ENCODE measurements at regions not wholly inside any gene's neighbourhood (a gene's known extent, or its start where the extent isn't known, plus 50 kb on each side); places are given as distances from the start of the nearest gene placed in this dataset.

DNA sequence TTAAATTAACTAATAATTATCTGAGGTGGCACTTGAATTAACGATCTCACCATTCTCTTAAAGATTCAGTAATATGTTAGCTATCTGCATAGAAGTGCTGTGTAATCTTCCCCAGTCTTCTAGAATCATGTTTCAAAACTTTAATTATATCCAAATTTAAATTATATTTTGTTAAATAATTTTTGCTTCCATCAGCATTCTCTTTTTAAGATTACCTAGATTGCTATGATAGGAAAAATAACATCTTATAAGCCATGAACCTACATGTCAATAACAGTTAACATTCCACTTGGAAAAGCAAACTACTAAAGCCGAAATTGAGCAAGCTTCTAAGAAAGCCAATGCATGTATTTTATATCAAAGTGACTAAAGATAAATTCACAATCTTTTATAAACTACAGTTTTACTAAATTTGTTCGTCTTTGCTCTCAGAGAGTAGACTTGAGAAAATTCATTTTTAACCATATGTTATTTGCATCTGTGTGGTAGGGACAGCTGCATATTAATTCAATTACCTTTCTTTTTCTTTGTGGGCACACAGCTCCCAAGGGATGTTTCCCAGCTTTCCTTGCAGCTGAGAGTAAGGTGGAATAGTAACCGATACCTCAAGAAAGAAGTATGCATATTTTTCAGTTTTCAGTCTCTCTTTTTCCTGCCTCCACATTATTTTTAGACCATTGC, 105.4 kb upstream of the ABCB5 start:
- H3K4me1 Mint-ChIP-seq = peaks cover 18% of the 10 kb centered on the region

DNA sequence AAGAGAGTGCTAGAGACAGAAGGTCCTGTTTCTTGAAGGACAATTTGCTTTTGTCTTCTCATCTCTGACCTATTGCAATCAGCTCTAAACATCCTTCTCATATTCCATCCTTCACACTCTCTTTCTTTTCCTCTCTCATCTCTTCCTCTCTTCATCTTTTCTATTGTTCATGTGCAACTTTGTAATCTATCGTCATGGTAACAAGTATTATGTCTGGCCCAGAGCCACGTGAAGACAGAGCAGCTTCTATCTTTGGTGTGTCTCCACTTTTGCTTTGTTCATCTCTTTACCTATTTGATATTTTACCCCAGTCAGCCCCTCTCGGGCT, 104.9 kb upstream of the ABCB5 start:
- DNase-seq (ENCODE audit: low spot score in 2 of 2, unreplicated experiment in 2 of 2) = no peak
- peaks cover 18% of the 10 kb centered on the region for H3K4me1 Mint-ChIP-seq
- H3K27ac Mint-ChIP-seq = no peak overlapping the region
- H3K27me3 Mint-ChIP-seq (ENCODE audit: low read depth) = peaks cover 66% of the 10 kb centered on the region
- no peaks in the 10 kb centered on the region for H3K36me3 Mint-ChIP-seq
- H3K4me3 Mint-ChIP-seq = no peak overlapping the region
- TF ChIP-seq, protein P1, sequence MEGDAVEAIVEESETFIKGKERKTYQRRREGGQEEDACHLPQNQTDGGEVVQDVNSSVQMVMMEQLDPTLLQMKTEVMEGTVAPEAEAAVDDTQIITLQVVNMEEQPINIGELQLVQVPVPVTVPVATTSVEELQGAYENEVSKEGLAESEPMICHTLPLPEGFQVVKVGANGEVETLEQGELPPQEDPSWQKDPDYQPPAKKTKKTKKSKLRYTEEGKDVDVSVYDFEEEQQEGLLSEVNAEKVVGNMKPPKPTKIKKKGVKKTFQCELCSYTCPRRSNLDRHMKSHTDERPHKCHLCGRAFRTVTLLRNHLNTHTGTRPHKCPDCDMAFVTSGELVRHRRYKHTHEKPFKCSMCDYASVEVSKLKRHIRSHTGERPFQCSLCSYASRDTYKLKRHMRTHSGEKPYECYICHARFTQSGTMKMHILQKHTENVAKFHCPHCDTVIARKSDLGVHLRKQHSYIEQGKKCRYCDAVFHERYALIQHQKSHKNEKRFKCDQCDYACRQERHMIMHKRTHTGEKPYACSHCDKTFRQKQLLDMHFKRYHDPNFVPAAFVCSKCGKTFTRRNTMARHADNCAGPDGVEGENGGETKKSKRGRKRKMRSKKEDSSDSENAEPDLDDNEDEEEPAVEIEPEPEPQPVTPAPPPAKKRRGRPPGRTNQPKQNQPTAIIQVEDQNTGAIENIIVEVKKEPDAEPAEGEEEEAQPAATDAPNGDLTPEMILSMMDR (IDR thresholded peaks at IDR 0.05; ENCODE audit: unreplicated experiment) = no peak
- H3K9me3 Mint-ChIP-seq = no peaks in the 10 kb centered on the region

More for the DNA sequence above, 105.4 kb upstream of the ABCB5 start:
- no peak for DNase-seq (ENCODE audit: low spot score in 2 of 2, unreplicated experiment in 2 of 2)
- TF ChIP-seq, protein P1 (IDR thresholded peaks at IDR 0.05; ENCODE audit: unreplicated experiment) = no peak
- H3K27ac Mint-ChIP-seq = no peak overlapping the region
- no peaks in the 10 kb centered on the region for H3K36me3 Mint-ChIP-seq
- peaks cover 64% of the 10 kb centered on the region for H3K27me3 Mint-ChIP-seq (ENCODE audit: low read depth)
- H3K9me3 Mint-ChIP-seq = no peaks in the 10 kb centered on the region
- H3K4me3 Mint-ChIP-seq = no peak overlapping the region

DNA sequence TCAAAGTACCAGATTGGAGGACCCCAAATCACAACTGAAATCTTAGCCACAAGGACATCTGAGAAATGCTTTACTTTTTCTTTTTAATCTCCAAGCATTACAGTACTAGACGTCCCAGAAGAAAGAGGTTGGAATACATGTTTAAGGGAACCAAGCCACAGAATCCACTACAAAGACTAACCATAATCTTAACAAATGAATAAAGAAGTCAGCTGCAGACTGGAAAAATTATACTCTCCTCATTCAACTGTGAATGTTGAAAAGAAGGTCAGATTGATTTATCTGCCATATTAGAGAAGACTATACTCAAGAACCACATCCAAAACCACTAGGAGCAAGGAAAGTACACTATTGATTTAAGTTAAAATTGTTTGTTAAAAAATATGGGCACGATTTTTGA, 102.1 kb upstream of the ABCB5 start:
- Mint-ChIP-seq H3K9me3 (no peaks in the 10 kb centered on the region), H3K27me3 (ENCODE audit: low read depth) (peaks cover 51% of the 10 kb centered on the region), H3K36me3 (no peaks in the 10 kb centered on the region), H3K4me1 (peaks cover 18% of the 10 kb centered on the region), H3K4me3 (no peak overlapping the region), H3K27ac (no peak overlapping the region)
- no peak for DNase-seq (ENCODE audit: low spot score in 2 of 2, unreplicated experiment in 2 of 2)
- TF ChIP-seq, protein P1 (IDR thresholded peaks at IDR 0.05; ENCODE audit: unreplicated experiment) = no peak

DNA sequence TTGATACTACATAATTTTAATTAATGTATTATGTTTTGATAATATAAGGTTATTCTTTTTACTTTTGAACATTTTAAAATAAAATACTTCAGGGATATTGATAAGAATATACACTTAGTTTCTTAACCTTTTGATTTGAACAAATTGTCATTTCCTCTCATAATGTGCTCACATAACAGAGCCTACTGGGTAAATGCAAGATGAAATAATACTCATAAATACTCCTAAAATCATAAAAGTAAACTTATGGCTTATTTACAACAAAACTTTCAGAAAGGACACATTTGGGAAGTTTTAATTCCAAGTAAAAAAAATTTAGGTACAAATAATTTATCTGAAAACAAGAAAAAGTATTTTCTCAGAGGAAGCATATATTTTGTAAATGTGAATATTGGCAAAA, 101.6 kb upstream of the ABCB5 start:
- peaks cover 45% of the 10 kb centered on the region for H3K27me3 Mint-ChIP-seq (ENCODE audit: low read depth)

DNA sequence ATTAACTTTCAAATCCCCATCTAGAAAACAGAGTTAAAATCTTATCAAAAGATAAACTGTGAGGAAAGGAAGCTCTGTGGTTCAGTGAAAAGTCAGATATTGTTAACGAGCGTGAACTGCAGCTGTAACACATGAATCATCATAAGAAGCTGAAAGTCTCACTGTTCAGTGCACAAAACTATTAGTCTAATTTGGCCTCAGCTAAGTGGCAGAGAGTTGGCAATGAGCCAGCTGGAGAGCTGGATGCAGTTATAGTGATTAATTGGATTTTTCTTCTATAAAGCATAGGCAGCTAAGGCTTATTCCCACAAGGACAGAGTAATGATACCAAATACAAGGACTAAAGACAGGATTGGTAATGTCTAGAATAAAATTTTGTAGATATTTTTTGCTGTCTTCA, 101.1 kb upstream of the ABCB5 start:
- peaks cover 41% of the 10 kb centered on the region for H3K27me3 Mint-ChIP-seq (ENCODE audit: low read depth)
- H3K36me3 Mint-ChIP-seq = no peaks in the 10 kb centered on the region
- H3K27ac Mint-ChIP-seq = no peak overlapping the region
- H3K4me1 Mint-ChIP-seq = peaks cover 18% of the 10 kb centered on the region
- peak; percentile 57 to 76 for DNase-seq (ENCODE audit: low spot score in 2 of 2, unreplicated experiment in 2 of 2)
- TF ChIP-seq, protein P1 (IDR thresholded peaks at IDR 0.05; ENCODE audit: unreplicated experiment) = no peak
- no peaks in the 10 kb centered on the region for H3K9me3 Mint-ChIP-seq
- H3K4me3 Mint-ChIP-seq = no peak overlapping the region

More for the DNA sequence above, 101.6 kb upstream of the ABCB5 start:
- no peaks in the 10 kb centered on the region for H3K36me3 Mint-ChIP-seq
- no peak for DNase-seq (ENCODE audit: low spot score in 2 of 2, unreplicated experiment in 2 of 2)
- TF ChIP-seq, protein P1 (IDR thresholded peaks at IDR 0.05; ENCODE audit: unreplicated experiment) = no peak
- H3K4me1 Mint-ChIP-seq = peaks cover 18% of the 10 kb centered on the region
- H3K27ac Mint-ChIP-seq = no peak overlapping the region
- no peak overlapping the region for H3K4me3 Mint-ChIP-seq
- H3K9me3 Mint-ChIP-seq = no peaks in the 10 kb centered on the region

DNA sequence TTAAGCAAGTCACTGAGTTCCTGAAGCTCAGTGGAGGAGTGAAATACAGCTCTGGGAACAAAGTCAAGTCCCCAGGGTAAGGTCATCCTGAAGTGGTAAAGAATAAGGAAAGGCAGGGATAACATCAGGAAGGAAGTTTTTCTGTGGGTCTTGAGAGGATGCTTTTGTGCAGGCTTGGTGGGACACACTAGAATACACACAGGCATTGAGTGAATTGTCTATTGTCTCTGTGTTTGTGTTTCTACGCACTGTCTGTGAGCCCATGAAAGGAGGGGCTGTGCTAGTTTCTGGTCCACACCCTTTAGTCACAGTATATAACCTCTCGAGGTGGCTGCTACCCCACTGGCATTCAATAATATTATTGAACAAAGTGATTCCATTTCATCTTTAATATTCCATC, 95.8 kb upstream of the ABCB5 start:
- no peak for DNase-seq (ENCODE audit: low spot score in 2 of 2, unreplicated experiment in 2 of 2)
- Mint-ChIP-seq H3K4me1 (peaks cover 7% of the 10 kb centered on the region), H3K4me3 (no peak overlapping the region), H3K36me3 (no peaks in the 10 kb centered on the region), H3K27ac (no peak overlapping the region), H3K27me3 (ENCODE audit: low read depth) (peaks cover 7% of the 10 kb centered on the region), H3K9me3 (peaks cover 22% of the 10 kb centered on the region)
- TF ChIP-seq, protein P1 (IDR thresholded peaks at IDR 0.05; ENCODE audit: unreplicated experiment) = no peak
